Transverse colon (tissue), 4 donors: ENCODE measurements at regions not wholly inside any gene's neighbourhood (a gene's known extent, or its start where the extent isn't known, plus 50 kb on each side); places are given as distances from the start of the nearest gene placed in this dataset.

Source experiments
- CTCF ChIP-seq, 5 experiments: fragments of 200-600 bp in 3 of 5; fragments of 450-650 bp in 2 of 5; sonication (generic) in 3 of 5; IDR thresholded peaks; 1 replicate in 2 of 5; 2 replicates in 3 of 5; pipeline ENCODE4 v1.5.1; 2016 to 2017; ENCODE audit warnings: antibody characterized with exemption in 5 of 5, inconsistent platforms in 3 of 5, mild to moderate bottlenecking in 2 of 5, moderate library complexity in 1 of 5
- EP300 ChIP-seq: sonication (generic); formaldehyde crosslinking; IDR thresholded peaks from one replicate; pipeline ENCODE4 v1.6.1; 2017; ENCODE audit warnings: antibody characterized with exemption, low read depth
- POLR2A ChIP-seq: fragments of 450-650 bp; IDR thresholded peaks from one replicate; pipeline ENCODE4 v1.6.1; 2016; ENCODE audit warnings: antibody characterized with exemption, mild to moderate bottlenecking, moderate library complexity
- POLR2AphosphoS5 ChIP-seq, 3 donors: sonication (generic); formaldehyde crosslinking; IDR thresholded peaks; one replicate each; pipeline ENCODE4 v1.6.1; 2016; ENCODE audit warnings: antibody characterized with exemption in 3 of 3

DNA sequence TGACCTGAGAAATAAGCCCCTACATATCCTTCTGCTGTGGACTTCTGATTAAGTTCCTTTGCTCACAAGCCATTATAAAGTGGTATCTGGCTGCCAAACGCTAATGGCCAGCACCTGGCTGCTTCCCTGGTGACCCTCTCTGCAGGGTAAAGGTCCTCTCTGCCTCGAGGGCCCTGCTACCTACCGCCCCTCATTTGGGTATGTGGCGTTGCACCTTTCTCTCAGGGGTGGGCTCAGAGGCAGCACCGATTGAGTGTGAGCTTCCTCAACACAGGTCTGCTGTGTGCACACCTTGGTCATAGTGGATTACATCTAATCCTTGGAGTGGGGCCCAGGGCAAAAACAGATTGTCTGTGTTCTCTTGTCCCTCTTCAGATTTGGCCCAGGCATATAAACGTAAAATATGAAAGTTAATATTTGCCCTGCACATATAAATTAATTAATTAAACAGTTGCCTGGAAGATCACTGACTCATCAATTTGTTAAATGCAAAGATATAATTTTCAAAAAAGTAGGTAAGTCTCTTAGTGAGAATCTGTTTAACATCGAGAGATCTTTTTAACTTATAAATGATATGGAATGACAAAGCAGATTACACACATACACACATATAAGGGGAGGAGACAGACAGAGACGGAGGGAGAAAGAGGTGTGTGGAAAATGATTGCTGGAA, 174.5 kb upstream of the SMIM31 start:
- no peak for TF ChIP-seq CTCF (IDR thresholded peaks at IDR 0.05)
- TF ChIP-seq POLR2A, result no peak
- no peak for TF ChIP-seq POLR2AphosphoS5 (IDR thresholded peaks at IDR 0.05)
- no peak for TF ChIP-seq EP300
